ENCODE measurements at regions not wholly inside any gene's neighbourhood (a gene's known extent, or its start where the extent isn't known, plus 50 kb on each side); places are given as distances from the start of the nearest gene placed in this dataset.

DNA sequence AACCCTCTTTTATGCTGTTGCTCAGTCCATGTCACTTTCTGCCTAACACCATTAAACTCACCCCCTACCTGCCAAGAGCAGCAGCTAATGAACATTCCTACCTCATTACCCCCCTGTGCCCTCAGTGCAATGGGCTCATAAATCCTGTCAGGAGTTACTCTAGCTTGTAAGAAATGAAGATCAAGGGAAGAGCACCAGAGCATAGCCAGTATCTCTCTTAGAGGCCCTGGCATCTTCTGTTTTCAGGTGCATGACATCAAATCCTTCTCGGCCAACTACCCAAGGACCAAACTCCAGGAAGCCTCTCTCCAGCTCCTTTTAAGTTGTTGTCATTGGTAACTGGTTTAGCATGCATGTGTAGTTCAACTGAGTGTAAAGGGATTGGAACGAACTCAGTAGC lies 75.1 kb downstream of the FOXI2 start:
- CTCF ChIA-PET = no interaction called here
- POLR2A ChIA-PET = no interaction called here
- DNase-seq (ENCODE audit: extremely low spot score) = no peak
- TF ChIP-seq, protein P1, sequence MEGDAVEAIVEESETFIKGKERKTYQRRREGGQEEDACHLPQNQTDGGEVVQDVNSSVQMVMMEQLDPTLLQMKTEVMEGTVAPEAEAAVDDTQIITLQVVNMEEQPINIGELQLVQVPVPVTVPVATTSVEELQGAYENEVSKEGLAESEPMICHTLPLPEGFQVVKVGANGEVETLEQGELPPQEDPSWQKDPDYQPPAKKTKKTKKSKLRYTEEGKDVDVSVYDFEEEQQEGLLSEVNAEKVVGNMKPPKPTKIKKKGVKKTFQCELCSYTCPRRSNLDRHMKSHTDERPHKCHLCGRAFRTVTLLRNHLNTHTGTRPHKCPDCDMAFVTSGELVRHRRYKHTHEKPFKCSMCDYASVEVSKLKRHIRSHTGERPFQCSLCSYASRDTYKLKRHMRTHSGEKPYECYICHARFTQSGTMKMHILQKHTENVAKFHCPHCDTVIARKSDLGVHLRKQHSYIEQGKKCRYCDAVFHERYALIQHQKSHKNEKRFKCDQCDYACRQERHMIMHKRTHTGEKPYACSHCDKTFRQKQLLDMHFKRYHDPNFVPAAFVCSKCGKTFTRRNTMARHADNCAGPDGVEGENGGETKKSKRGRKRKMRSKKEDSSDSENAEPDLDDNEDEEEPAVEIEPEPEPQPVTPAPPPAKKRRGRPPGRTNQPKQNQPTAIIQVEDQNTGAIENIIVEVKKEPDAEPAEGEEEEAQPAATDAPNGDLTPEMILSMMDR (IDR thresholded peaks at IDR 0.05; ENCODE audit: control extremely low read depth, extremely low read depth, low read depth, missing control alignments) = no peak

DNA sequence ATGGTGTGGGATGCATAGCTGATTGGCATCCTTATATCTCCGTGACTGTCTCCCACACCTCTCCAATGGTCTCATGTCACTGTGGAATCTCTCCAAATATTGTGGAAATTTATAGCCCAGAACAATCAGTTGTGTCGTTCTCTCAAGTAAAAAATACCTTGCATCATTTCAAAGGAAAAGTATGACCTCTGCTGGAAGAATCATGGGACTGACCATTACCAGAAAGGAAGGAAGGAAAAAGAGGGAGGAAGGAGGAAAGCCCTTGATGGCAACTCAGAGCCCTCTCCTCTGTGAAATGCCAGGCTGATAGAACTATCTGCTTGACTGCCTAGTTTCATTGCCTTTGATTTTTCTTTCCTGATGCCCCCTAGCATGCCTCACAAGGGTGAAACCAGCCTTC lies 76.3 kb downstream of the FOXI2 start:
- DNase-seq (ENCODE audit: extremely low spot score) = no peak
- ChIA-PET POLR2A (no interaction called here), CTCF (interaction anchor here (1.0 to 1.3 kb wide), 2 partner anchors 41 to 98 kb away, joined by 3 to 4 read pairs; no protein-coding TSS in a partner anchor)
- TF ChIP-seq, protein P1 (IDR thresholded peaks at IDR 0.05; ENCODE audit: control extremely low read depth, extremely low read depth, low read depth, missing control alignments) = no peak

DNA sequence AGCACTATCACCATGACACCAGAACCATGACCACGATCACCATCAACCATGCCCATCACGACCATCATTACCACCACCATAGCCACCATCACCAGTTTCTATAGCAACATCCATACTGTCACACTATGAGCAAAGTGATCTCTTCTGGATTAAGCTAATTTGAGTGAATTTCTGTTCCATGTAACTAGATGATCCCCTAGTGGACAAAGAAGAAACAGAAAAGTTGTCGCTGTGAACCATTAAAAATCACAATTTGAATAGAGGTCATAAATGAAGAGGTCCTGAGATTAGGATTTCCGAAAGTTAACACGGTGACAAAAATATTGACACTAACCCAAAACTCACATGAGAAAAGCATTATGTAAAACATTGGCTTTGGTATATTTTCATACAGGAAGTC lies 77.6 kb downstream of the CLRN3 start:
- POLR2A ChIA-PET = no interaction called here
- DNase-seq (ENCODE audit: extremely low spot score) = no peak
- CTCF ChIA-PET = no interaction called here
- TF ChIP-seq, protein P1 (IDR thresholded peaks at IDR 0.05; ENCODE audit: control extremely low read depth, extremely low read depth, low read depth, missing control alignments) = no peak

DNA sequence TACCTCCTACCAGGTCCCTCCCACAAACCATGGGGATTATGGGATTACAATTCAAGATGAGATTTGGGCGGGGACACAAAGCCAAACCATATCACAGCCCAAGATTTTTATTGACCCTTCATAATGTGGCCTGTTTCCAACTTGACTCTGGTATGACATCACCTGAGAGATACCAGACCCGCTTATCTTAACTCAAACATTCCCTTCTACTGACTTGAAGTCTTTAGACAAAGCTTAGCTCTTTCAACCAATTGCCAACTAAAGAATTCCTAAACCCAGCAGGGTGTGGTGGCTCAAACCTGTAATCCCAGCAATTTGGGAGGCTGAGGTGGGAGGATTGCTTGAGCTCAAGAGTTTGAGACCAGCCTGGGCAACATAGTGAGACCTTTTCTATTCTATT lies 67.9 kb downstream of the CLRN3 start:
- TF ChIP-seq, protein P1 (IDR thresholded peaks at IDR 0.05; ENCODE audit: control extremely low read depth, extremely low read depth, low read depth, missing control alignments) = no peak
- no peak for DNase-seq (ENCODE audit: extremely low spot score)
- ChIA-PET POLR2A (no interaction called here), CTCF (interaction anchor here (0.8 to 1.0 kb wide), 2 partner anchors 11 to 34 kb away, joined by 3 to 4 read pairs; no protein-coding TSS in a partner anchor)

DNA sequence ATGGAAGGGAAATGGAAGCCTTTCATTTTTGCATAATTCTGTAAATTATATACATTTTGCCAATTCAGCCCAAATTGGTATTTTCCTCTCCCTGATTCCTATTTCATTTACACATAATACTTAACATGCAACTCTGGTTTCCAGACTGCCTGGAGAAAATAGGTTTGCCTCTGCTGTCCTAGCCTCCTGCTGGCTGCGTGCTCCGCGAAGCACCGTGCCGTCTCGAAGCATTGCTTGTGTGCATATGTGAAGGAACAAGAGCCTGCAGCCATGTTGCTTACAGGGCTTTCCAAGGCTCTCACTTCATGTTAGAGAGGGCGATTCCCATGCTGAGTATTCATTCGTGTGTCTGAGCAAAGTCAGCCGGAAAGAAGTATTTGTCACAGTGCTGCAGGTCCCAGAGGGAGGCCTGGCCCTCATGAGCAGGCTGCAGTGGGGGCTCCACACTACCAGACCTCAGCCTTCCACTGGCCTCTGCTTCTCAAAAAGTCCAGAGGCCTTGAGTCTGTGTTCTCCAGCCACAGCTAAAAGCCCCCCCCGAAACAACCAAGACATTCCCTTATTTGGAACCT lies 66.5 kb downstream of the CLRN3 start:
- CTCF ChIA-PET = interaction anchor here (0.8 kb wide), 1 partner anchor 9 kb away, joined by 3 read pairs; no protein-coding TSS in a partner anchor
- TF ChIP-seq, protein P1 (IDR thresholded peaks at IDR 0.05; ENCODE audit: control extremely low read depth, extremely low read depth, low read depth, missing control alignments) = no peak
- POLR2A ChIA-PET = no interaction called here
- no peak for DNase-seq (ENCODE audit: extremely low spot score)

DNA sequence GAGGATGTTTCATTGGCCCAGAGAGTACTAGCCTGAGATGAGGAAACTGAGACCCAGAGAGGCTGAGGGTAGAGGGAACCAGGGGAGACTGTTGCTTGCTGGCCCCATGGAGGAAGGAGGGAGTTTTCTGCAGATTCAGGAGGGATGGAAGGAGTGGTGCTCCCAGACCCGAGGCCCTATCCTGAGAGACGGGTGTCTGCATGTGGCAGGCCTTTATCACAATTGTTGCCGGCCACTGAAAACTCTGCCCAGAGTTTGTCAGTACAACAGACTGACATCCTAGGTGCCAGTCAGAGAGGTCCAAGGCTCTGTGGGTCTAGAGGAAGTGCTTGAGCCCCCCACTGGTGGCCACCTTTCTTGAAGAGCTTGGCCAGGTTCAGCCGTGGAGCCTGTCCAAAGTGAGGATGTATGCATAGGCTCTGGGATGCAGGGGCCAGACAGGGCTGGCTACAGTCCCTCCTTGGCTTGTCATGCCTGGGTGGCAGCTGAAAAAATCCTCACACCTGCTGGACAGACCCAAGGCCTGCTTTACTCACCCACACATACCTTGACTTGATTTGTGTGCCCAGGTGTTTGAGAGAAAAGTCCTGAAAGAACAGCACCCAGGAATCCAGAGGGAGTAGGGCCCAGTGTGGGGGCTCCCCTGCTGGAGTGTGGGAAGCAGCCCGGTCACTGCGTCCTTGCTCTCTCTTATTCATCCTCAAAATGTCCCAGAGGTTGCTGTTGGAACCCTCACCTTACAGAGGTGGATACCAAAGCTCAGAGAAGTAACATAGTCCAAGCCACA lies 65.2 kb downstream of the CLRN3 start:
- CTCF ChIA-PET = interaction anchor here (0.8 kb wide), 1 partner anchor 8 kb away, joined by 3 read pairs; no protein-coding TSS in a partner anchor
- TF ChIP-seq, protein P1 (IDR thresholded peaks at IDR 0.05; ENCODE audit: control extremely low read depth, extremely low read depth, low read depth, missing control alignments) = no peak
- POLR2A ChIA-PET = no interaction called here
- no peak for DNase-seq (ENCODE audit: extremely low spot score)

Data from GM10248 (cell line).